ENCODE measurements at regions not wholly inside any gene's neighbourhood (a gene's known extent, or its start where the extent isn't known, plus 50 kb on each side); places are given as distances from the start of the nearest gene placed in this dataset.

DNA sequence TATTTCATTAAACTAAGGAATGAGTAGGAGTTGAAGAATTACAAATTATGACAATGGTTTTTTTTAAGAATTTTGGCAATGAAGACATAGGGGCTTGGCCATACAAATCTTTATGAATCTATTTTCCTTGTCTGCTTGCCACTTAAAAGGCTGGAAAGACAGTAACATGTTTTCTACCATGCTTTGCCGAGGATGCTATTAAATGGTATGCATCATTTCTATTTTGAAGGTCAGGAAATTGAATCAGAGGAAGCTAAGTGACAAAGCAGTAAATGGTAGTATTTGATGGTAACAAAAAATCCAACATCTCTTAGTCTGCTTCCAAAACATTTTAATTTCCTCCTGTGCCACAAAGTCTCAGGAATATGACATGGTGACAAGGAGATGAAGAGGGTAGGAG lies 287.2 kb downstream of the RFPL4B start:
- H3K4me3 ChIP-seq (ENCODE audit: low read depth, low read length), result no peak overlapping the region
- TF ChIP-seq, protein P1, sequence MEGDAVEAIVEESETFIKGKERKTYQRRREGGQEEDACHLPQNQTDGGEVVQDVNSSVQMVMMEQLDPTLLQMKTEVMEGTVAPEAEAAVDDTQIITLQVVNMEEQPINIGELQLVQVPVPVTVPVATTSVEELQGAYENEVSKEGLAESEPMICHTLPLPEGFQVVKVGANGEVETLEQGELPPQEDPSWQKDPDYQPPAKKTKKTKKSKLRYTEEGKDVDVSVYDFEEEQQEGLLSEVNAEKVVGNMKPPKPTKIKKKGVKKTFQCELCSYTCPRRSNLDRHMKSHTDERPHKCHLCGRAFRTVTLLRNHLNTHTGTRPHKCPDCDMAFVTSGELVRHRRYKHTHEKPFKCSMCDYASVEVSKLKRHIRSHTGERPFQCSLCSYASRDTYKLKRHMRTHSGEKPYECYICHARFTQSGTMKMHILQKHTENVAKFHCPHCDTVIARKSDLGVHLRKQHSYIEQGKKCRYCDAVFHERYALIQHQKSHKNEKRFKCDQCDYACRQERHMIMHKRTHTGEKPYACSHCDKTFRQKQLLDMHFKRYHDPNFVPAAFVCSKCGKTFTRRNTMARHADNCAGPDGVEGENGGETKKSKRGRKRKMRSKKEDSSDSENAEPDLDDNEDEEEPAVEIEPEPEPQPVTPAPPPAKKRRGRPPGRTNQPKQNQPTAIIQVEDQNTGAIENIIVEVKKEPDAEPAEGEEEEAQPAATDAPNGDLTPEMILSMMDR (IDR thresholded peaks at IDR 0.05; ENCODE audit: control insufficient read depth, extremely low read depth, insufficient read depth), result no peak
- DNase-seq (ENCODE audit: low read depth), result no peak

DNA sequence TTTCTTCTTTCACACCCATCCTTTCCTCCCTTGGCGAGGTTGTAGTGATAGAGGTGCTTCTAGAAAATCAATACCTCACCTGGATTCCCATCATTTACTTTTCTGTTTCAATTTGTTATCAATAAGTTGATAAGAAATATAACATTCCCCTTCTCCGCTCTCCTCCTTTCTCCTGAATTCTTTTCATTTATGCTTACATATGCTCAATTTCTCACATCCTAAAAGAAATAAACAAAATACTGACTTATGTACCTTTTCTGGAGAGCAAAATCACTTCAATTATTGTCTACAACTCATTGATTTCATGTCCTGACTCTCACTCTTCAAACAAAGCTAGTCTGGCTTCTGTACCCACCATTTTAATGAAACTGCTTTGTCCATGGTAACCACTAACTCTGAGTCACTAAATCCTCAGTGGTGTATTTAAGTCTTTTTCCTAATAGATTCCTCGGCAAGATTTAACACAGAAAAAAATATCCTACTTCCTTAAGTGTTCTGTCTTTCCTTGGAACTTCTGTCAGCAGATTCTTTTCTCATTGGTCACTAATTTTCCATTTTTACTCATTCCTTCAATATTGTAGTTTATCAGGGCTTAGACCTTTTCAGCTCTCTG lies 289.6 kb downstream of the RFPL4B start:
- TF ChIP-seq, protein P1 (IDR thresholded peaks at IDR 0.05; ENCODE audit: control insufficient read depth, extremely low read depth, insufficient read depth), result no peak
- H3K4me3 ChIP-seq (ENCODE audit: low read depth, low read length), result no peak overlapping the region
- no peak for DNase-seq (ENCODE audit: low read depth)

DNA sequence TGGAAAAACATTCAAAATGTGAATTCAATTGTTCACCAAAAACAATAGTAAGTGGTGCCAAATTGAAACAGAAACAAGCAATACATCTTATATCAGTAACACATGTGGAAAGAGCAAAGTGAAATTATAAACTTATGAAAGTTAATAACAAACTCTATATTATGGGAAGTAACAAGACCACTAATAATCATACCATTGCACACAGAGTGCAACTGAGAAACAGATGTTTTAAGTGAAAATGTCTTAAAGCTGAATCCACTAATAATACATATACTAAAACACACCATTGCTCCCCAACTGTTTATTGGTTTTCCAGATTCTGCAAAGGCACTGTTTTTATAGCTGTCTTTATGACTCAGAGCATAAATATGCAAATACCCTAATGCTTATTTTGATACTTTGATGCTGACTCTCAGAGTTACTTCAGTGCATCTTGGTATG lies 292.3 kb downstream of the RFPL4B start:
- no peak for DNase-seq (ENCODE audit: low read depth)
- TF ChIP-seq, protein P1 (IDR thresholded peaks at IDR 0.05; ENCODE audit: control insufficient read depth, extremely low read depth, insufficient read depth), result no peak
- H3K4me3 ChIP-seq (ENCODE audit: low read depth, low read length), result no peak overlapping the region

DNA sequence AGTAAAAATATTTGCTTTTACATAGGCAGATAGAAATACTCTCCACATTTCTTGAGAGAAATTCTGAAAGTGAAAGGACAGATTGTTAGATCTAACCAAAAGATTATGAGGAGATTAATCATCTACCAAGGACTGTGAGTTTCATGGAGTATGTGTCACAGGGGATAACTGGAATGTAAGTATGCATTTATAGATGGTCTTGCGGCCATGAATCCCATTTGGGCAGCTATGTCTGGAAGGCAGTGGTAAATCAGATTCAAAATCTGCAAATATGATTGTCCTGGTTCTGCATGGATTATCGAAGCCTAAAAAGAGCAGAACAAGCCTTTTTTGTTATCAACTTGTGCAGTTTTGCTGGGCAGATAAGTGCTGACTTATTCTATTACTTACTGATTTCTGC lies 293.8 kb downstream of the RFPL4B start:
- TF ChIP-seq, protein P1 (IDR thresholded peaks at IDR 0.05; ENCODE audit: control insufficient read depth, extremely low read depth, insufficient read depth), result no peak
- H3K4me3 ChIP-seq (ENCODE audit: low read depth, low read length), result no peak overlapping the region
- DNase-seq (ENCODE audit: low read depth), result no peak

DNA sequence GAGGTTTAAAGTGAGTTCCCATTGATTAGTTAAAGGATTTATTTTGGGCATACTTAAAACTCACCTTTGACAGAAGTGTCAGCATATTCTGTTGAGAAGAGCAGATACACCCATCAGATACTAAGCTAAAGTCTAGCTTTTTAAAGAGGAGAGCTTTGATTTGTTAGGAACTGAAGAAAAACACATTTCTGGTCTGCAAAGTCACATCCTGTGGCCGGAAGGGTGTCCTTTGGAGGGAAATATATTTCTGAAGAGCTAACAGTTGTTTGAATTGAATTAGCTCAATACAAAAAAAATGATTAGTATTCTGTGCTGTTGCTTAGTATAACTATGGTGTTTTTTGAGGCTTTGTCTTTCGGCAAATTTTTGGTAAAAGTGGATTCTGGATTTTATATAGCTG lies 302.7 kb downstream of the RFPL4B start:
- no peak for DNase-seq (ENCODE audit: low read depth)
- TF ChIP-seq, protein P1 (IDR thresholded peaks at IDR 0.05; ENCODE audit: control insufficient read depth, extremely low read depth, insufficient read depth), result no peak
- H3K4me3 ChIP-seq (ENCODE audit: low read depth, low read length), result no peak overlapping the region

DNA sequence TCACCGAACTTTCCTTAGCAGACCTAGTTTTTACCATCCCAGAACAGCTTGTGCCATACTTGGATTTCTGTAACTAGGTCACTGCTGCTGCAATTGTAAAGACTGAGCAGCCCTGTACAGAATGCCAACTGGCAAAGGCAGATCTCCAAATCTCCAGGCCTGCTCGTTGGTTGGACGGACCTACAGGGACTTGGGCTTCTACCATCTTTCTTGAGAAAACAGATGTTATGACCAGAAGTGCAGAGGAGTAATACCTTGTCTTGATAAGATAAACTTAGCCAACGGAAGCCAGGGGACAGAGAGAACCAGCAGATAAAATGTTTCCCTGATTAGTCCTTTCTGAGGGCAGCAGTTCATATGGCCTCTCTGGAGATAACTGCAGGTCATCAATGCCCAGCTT lies 304.1 kb downstream of the RFPL4B start:
- TF ChIP-seq, protein P1 (IDR thresholded peaks at IDR 0.05; ENCODE audit: control insufficient read depth, extremely low read depth, insufficient read depth), result no peak
- DNase-seq (ENCODE audit: low read depth), result no peak
- H3K4me3 ChIP-seq (ENCODE audit: low read depth, low read length), result no peak overlapping the region

DNA sequence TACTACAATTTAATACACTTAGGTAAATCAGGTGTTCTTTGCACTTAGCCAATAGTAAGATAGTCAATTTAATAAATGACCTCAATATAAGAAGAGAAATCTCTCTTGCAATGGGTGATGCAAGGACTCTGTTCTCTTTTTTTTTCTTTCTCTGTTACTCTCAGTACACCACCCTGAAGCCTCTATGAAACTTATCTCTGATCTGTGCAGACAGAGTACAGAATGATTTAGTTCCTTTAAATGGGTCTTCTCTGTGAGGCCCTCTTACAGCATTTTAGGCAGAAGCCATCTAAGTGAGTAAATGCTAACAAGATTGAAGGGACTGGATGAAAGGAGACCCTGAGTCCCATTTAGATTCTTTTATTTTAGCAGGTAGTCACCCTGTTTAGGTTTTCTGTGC lies 312.8 kb downstream of the RFPL4B start:
- no peak overlapping the region for H3K4me3 ChIP-seq (ENCODE audit: low read depth, low read length)
- DNase-seq (ENCODE audit: low read depth), result no peak
- TF ChIP-seq, protein P1 (IDR thresholded peaks at IDR 0.05; ENCODE audit: control insufficient read depth, extremely low read depth, insufficient read depth), result no peak
